A673 (cell line): ENCODE measurements at regions not wholly inside any gene's neighbourhood (a gene's known extent, or its start where the extent isn't known, plus 50 kb on each side); places are given as distances from the start of the nearest gene placed in this dataset.

Experiments used
- BruUV-seq: library from RNA; stranded (reverse); fragments of 400-500 nt; replicated peaks from 2 replicates; lab custom pipeline; 2021; lab: Mats Ljungman, UMichigan
- CTCF ChIA-PET: fragments of 300-600 bp; sonication (Branson Sonifier 250); formaldehyde crosslinking; loops from one replicate; lab custom pipeline; 2022; ENCODE audit warnings: antibody characterized with exemption; lab: Charles Lee
- POLR2A ChIA-PET: fragments of 300-600 bp; sonication (Branson Sonifier 250); formaldehyde crosslinking; loops from one replicate; lab custom pipeline; 2022; ENCODE audit warnings: antibody characterized with exemption; ENCODE audit not compliant: low non-redundant PET; lab: Charles Lee
- DNase-seq: peaks from one replicate; pipeline ENCODE4 v3.0.0-alpha.2; 2015; ENCODE audit warnings: low spot score
- H3K27ac ChIP-seq: fragments of 200-600 bp; sonication (generic); 2 replicates; pipeline ENCODE4 v1.5.1; 2016; ENCODE audit warnings: mixed run types, low read depth, mild to moderate bottlenecking, mixed read lengths, antibody characterized with exemption, low read length; ENCODE audit not compliant: poor library complexity, severe bottlenecking
- H3K27me3 ChIP-seq: fragments of 200-600 bp; sonication (generic); replicated peaks from 2 replicates; pipeline ENCODE4 v1.6.1; 2017; ENCODE audit warnings: mixed run types, low read depth, mild to moderate bottlenecking, mixed read lengths, antibody characterized with exemption, low read length; ENCODE audit not compliant: insufficient read depth, poor library complexity
- H3K36me3 ChIP-seq: fragments of 200-600 bp; sonication (generic); 2 replicates; pipeline ENCODE4 v1.6.1; 2016; ENCODE audit warnings: mixed run types, mild to moderate bottlenecking, mixed read lengths, antibody characterized with exemption, low read length; ENCODE audit not compliant: insufficient read depth, poor library complexity, severe bottlenecking
- H3K4me1 ChIP-seq: fragments of 200-600 bp; sonication (generic); 2 replicates; pipeline ENCODE4 v1.6.1; 2017; ENCODE audit warnings: mixed run types, mild to moderate bottlenecking, mixed read lengths, antibody characterized with exemption, low read length; ENCODE audit not compliant: insufficient read depth, poor library complexity, severe bottlenecking
- H3K4me3 ChIP-seq: fragments of 200-600 bp; sonication (generic); 2 replicates; pipeline ENCODE4 v1.5.1; 2016; ENCODE audit warnings: low read depth, mixed run types, mild to moderate bottlenecking, mixed read lengths, low read length; ENCODE audit not compliant: poor library complexity, severe bottlenecking
- H3K9me3 ChIP-seq: fragments of 200-600 bp; sonication (generic); 2 replicates; pipeline ENCODE4 v1.6.1; 2016; ENCODE audit warnings: mixed run types, low read depth, mild to moderate bottlenecking, mixed read lengths, antibody characterized with exemption, low read length; ENCODE audit not compliant: poor library complexity, severe bottlenecking
- CTCF ChIP-seq: fragments of 300-800, 200-600 bp; sonication (generic); conservative IDR thresholded peaks from 2 replicates; pipeline ENCODE4 v1.5.1; 2017; ENCODE audit warnings: low read depth, mild to moderate bottlenecking, antibody characterized with exemption, low read length, moderate library complexity, mixed read lengths
- EZH2 ChIP-seq: fragments of 200-600 bp; sonication (generic); IDR thresholded peaks from 2 replicates; pipeline ENCODE4 v1.6.1; 2017; ENCODE audit warnings: borderline replicate concordance, low read depth, mild to moderate bottlenecking, mixed read lengths, antibody characterized with exemption, low read length; ENCODE audit not compliant: poor library complexity, severe bottlenecking
- intact Hi-C: fragments of 100-400 bp; cut with micrococcal nuclease; formaldehyde crosslinking; loops from one replicate; pipeline ENCODE4 v1.10.0; 2022; ENCODE audit not compliant: unreplicated experiment

DNA sequence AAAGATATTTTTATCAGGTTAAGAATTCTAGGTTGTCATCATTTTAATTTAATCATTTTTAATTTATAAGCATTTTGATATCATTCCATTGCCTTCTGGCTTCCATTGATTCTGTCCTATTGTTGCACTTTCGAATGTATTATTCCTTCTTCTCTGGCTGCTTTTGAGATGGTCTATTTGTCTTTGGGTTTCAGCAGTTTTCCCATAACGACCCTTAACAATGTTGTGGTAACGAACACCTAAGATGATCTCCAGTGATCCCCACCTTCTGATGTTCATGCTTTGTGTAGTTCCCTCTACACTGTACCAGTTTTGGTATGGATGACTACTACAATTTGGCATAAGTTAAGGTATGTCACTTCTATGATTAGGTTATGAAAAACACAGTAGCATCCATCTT lies 59.9 kb downstream of the MINAR1 start:
- Histone ChIP-seq H3K9me3 (no peaks in the 10 kb centered on the region), H3K27ac (no peak overlapping the region), H3K36me3 (no peaks in the 10 kb centered on the region), H3K4me1 (no peaks in the 10 kb centered on the region), H3K27me3 (no peaks in the 10 kb centered on the region), H3K4me3 (no peak overlapping the region)
- POLR2A ChIA-PET = no interaction called here
- BruUV-seq = no TSS peak
- intact Hi-C loops = no loop called here
- DNase-seq = no peak
- CTCF ChIA-PET = no interaction called here
- TF ChIP-seq EZH2 (no peak), CTCF (no peak)

GRCh38 chr15:79494384-79494909 lies 62.3 kb downstream of the MINAR1 start:
- H3K36me3 ChIP-seq = no peaks in the 10 kb centered on the region
- BruUV-seq = no TSS peak
- H3K9me3 ChIP-seq = no peaks in the 10 kb centered on the region
- no peak overlapping the region for H3K4me3 ChIP-seq
- CTCF ChIA-PET = no interaction called here
- intact Hi-C loops = no loop called here
- H3K4me1 ChIP-seq = no peaks in the 10 kb centered on the region
- POLR2A ChIA-PET = no interaction called here
- DNase-seq = no peak
- TF ChIP-seq EZH2 (no peak), CTCF (no peak)
- no peak overlapping the region for H3K27ac ChIP-seq
- no peaks in the 10 kb centered on the region for H3K27me3 ChIP-seq

GRCh38 chr15:79494963-79495755 lies 63.0 kb downstream of the MINAR1 start:
- H3K27ac ChIP-seq = no peak overlapping the region
- ChIA-PET CTCF (no interaction called here), POLR2A (no interaction called here)
- no peaks in the 10 kb centered on the region for H3K9me3 ChIP-seq
- no peaks in the 10 kb centered on the region for H3K27me3 ChIP-seq
- no peak for DNase-seq
- TF ChIP-seq EZH2 (no peak), CTCF (no peak)
- intact Hi-C loops = no loop called here
- BruUV-seq = no TSS peak
- no peaks in the 10 kb centered on the region for H3K4me1 ChIP-seq
- H3K36me3 ChIP-seq = no peaks in the 10 kb centered on the region
- H3K4me3 ChIP-seq = no peak overlapping the region
